ENCODE measurements at regions not wholly inside any gene's neighbourhood (a gene's known extent, or its start where the extent isn't known, plus 50 kb on each side); places are given as distances from the start of the nearest gene placed in this dataset.

GRCh38 chr14:89033756-89034155, 209.3 kb downstream of the TTC8 start:
- H3K79me2 ChIP-seq (replicated peaks; ENCODE audit: insufficient read depth, low read length), result no peaks in the 10 kb centered on the region
- H3K27ac ChIP-seq (ENCODE audit: low read length), result no peak overlapping the region
- H3F3A ChIP-seq (ENCODE audit: insufficient read depth, low read length, poor library complexity, severe bottlenecking), result no peaks in the 10 kb centered on the region
- no peak for TF ChIP-seq CTCF (IDR thresholded peaks at IDR 0.05; ENCODE audit: poor library complexity, severe bottlenecking)
- no peak for TF ChIP-seq SMC3 (conservative IDR thresholded peaks at IDR 0.05; ENCODE audit: poor library complexity)
- TF ChIP-seq POLR2AphosphoS5 (IDR thresholded peaks at IDR 0.05), result no peak
- no peak for TF ChIP-seq REST (IDR thresholded peaks at IDR 0.05; ENCODE audit: borderline replicate concordance)
- TF ChIP-seq RAD21 (conservative IDR thresholded peaks at IDR 0.05), result no peak
- no peak for TF ChIP-seq EZH2 (IDR thresholded peaks at IDR 0.05; ENCODE audit: borderline replicate concordance, insufficient read depth, low read length, poor library complexity, severe bottlenecking)
- TF ChIP-seq MXI1 (conservative IDR thresholded peaks at IDR 0.05; ENCODE audit: poor library complexity, severe bottlenecking), result no peak
- no peak for TF ChIP-seq EP300 (conservative IDR thresholded peaks at IDR 0.05; ENCODE audit: poor library complexity, severe bottlenecking)
- TF ChIP-seq TAF1 (IDR thresholded peaks at IDR 0.05; ENCODE audit: low read depth), result no peak
- no peak overlapping the region for H3K4me3 ChIP-seq (ENCODE audit: low read length)
- no peaks in the 10 kb centered on the region for H3K27me3 ChIP-seq (ENCODE audit: insufficient read depth, low read depth, low read length)
- no peaks in the 10 kb centered on the region for H3K36me3 ChIP-seq (ENCODE audit: insufficient read depth, low read length)
- H3K9me2 ChIP-seq (ENCODE audit: insufficient read depth, low read length), result no peaks in the 10 kb centered on the region
- no peak overlapping the region for H2AFZ ChIP-seq (ENCODE audit: low read depth, low read length)
- no peak overlapping the region for H3K4me2 ChIP-seq (ENCODE audit: low read length)
- no peaks in the 10 kb centered on the region for H4K20me1 ChIP-seq (ENCODE audit: insufficient read depth)
- H3K9ac ChIP-seq (ENCODE audit: low read length), result no peak overlapping the region
- H3K9me3 ChIP-seq (ENCODE audit: low read length), result no peaks in the 10 kb centered on the region

GRCh38 chr14:89036371-89036770, 211.9 kb downstream of the TTC8 start:
- TF ChIP-seq RAD21 (conservative IDR thresholded peaks at IDR 0.05) (no peak), CTCF (IDR thresholded peaks at IDR 0.05; ENCODE audit: poor library complexity, severe bottlenecking) (no peak), MXI1 (conservative IDR thresholded peaks at IDR 0.05; ENCODE audit: poor library complexity, severe bottlenecking) (no peak), EZH2 (IDR thresholded peaks at IDR 0.05; ENCODE audit: borderline replicate concordance, insufficient read depth, low read length, poor library complexity, severe bottlenecking) (no peak), POLR2AphosphoS5 (IDR thresholded peaks at IDR 0.05) (no peak), EP300 (conservative IDR thresholded peaks at IDR 0.05; ENCODE audit: poor library complexity, severe bottlenecking) (no peak), SMC3 (conservative IDR thresholded peaks at IDR 0.05; ENCODE audit: poor library complexity) (no peak), REST (IDR thresholded peaks at IDR 0.05; ENCODE audit: borderline replicate concordance) (no peak), TAF1 (IDR thresholded peaks at IDR 0.05; ENCODE audit: low read depth) (no peak)
- H3K9me3 ChIP-seq (ENCODE audit: low read length), result no peaks in the 10 kb centered on the region

More at GRCh38 chr14:89036371-89036770, 211.9 kb downstream of the TTC8 start:
- Histone ChIP-seq H2AFZ (ENCODE audit: low read depth, low read length) (no peak overlapping the region), H3K27me3 (ENCODE audit: insufficient read depth, low read depth, low read length) (no peaks in the 10 kb centered on the region), H3K9me2 (ENCODE audit: insufficient read depth, low read length) (no peaks in the 10 kb centered on the region), H4K20me1 (ENCODE audit: insufficient read depth) (no peaks in the 10 kb centered on the region), H3K36me3 (ENCODE audit: insufficient read depth, low read length) (no peaks in the 10 kb centered on the region), H3K4me3 (ENCODE audit: low read length) (no peak overlapping the region), H3K27ac (ENCODE audit: low read length) (no peak overlapping the region), H3K9ac (ENCODE audit: low read length) (no peak overlapping the region), H3K79me2 (replicated peaks; ENCODE audit: insufficient read depth, low read length) (no peaks in the 10 kb centered on the region), H3F3A (ENCODE audit: insufficient read depth, low read length, poor library complexity, severe bottlenecking) (no peaks in the 10 kb centered on the region), H3K4me2 (ENCODE audit: low read length) (no peak overlapping the region)

Data from neural cell (in vitro differentiated cells).